ENCODE measurements at regions not wholly inside any gene's neighbourhood (a gene's known extent, or its start where the extent isn't known, plus 50 kb on each side); places are given as distances from the start of the nearest gene placed in this dataset.

DNA sequence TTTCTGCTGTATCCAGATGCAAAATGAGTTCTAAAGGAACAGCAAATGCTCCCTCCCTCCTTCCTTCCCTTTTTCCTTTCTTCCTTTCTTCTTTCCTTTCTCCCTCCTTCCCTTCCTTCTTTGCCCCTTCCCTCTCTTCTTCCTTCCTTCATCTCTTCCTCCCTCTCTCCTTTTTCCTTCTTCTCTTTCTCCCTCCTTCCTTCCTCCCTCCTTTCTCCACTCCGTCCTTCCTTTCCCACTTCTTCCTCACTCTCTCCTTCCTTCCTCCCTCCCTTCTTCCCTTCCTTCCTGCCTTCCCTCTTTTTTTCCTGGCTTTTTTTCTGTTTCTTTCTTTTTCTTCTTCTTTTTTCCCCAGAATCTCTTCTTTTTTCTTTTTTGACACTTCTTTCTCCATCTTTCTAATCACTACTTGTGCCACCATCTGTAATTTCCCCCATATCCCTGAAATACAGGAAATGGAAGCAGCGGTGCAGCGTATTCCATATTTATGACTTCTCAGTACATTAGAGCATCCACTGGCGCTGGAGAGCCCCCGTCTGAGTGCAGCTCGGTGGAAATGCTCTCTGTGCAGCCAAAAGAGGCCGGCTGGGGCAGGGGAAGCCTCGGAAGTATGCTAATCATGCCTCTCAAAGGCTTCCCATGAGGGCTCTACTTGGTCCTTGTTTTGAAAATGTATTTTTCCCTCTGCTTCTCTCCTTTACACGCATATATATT is 275.6 kb downstream of the TSHZ3 start:
- Histone ChIP-seq H3K4me2 (peak overlapping the region; percentile 49), H3K4me1 (ENCODE audit: insufficient read depth) (peaks cover 45% of the 10 kb centered on the region), H3K36me3 (ENCODE audit: insufficient read depth) (no peaks in the 10 kb centered on the region), H4K20me1 (replicated peaks; ENCODE audit: insufficient read depth) (no peaks in the 10 kb centered on the region), H3K9me2 (ENCODE audit: insufficient read depth) (no peaks in the 10 kb centered on the region; the same call in 1 of the 2 replicates), H3K27me3 (ENCODE audit: insufficient read depth) (no peaks in the 10 kb centered on the region), H3F3A (replicated peaks; ENCODE audit: low read depth) (no peaks in the 10 kb centered on the region), H3K79me2 (replicated peaks; ENCODE audit: insufficient read depth) (no peaks in the 10 kb centered on the region), H3K27ac (ENCODE audit: low read depth) (no peak overlapping the region), H2AFZ (peak overlapping the region; percentile 9), H3K4me3 (no peak overlapping the region)
- Mint-ChIP-seq H3K9me3 (no peaks in the 10 kb centered on the region; the same call in 2 of the 3 replicates), H3K4me3 (no peak overlapping the region), H3K27ac (0 out of 2 replicates have a peak overlapping the region, but pooled peaks have one; percentile 2), H3K27me3 (ENCODE audit: insufficient read depth, low read depth, poor library complexity) (peaks cover 2% of the 10 kb centered on the region), H3K4me1 (peaks cover 54% of the 10 kb centered on the region), H3K36me3 (ENCODE audit: low read depth) (no peaks in the 10 kb centered on the region)
- ATAC-seq (peak; percentile 81), DNase-seq (ENCODE audit: low spot score) (peak; percentile 13)
- TF ChIP-seq CREB1 (CRISPR knock-in tag; IDR thresholded peaks at IDR 0.05; ENCODE audit: low read depth) (no peak), POLR2AphosphoS5 (IDR thresholded peaks at IDR 0.05; ENCODE audit: low read depth) (no peak), EZH2 (IDR thresholded peaks at IDR 0.05; ENCODE audit: low read depth, unreplicated experiment) (no peak), ZNF331 (CRISPR knock-in tag; IDR thresholded peaks at IDR 0.05; ENCODE audit: low read depth) (no peak), JUNB (IDR thresholded peaks at IDR 0.05; ENCODE audit: unreplicated experiment) (no peak), STAT1 (IDR thresholded peaks at IDR 0.05; ENCODE audit: unreplicated experiment) (no peak)
- TF ChIP-seq, protein P1, sequence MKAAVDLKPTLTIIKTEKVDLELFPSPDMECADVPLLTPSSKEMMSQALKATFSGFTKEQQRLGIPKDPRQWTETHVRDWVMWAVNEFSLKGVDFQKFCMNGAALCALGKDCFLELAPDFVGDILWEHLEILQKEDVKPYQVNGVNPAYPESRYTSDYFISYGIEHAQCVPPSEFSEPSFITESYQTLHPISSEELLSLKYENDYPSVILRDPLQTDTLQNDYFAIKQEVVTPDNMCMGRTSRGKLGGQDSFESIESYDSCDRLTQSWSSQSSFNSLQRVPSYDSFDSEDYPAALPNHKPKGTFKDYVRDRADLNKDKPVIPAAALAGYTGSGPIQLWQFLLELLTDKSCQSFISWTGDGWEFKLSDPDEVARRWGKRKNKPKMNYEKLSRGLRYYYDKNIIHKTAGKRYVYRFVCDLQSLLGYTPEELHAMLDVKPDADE (IDR thresholded peaks at IDR 0.05): no peak
- TF ChIP-seq, protein P2, sequence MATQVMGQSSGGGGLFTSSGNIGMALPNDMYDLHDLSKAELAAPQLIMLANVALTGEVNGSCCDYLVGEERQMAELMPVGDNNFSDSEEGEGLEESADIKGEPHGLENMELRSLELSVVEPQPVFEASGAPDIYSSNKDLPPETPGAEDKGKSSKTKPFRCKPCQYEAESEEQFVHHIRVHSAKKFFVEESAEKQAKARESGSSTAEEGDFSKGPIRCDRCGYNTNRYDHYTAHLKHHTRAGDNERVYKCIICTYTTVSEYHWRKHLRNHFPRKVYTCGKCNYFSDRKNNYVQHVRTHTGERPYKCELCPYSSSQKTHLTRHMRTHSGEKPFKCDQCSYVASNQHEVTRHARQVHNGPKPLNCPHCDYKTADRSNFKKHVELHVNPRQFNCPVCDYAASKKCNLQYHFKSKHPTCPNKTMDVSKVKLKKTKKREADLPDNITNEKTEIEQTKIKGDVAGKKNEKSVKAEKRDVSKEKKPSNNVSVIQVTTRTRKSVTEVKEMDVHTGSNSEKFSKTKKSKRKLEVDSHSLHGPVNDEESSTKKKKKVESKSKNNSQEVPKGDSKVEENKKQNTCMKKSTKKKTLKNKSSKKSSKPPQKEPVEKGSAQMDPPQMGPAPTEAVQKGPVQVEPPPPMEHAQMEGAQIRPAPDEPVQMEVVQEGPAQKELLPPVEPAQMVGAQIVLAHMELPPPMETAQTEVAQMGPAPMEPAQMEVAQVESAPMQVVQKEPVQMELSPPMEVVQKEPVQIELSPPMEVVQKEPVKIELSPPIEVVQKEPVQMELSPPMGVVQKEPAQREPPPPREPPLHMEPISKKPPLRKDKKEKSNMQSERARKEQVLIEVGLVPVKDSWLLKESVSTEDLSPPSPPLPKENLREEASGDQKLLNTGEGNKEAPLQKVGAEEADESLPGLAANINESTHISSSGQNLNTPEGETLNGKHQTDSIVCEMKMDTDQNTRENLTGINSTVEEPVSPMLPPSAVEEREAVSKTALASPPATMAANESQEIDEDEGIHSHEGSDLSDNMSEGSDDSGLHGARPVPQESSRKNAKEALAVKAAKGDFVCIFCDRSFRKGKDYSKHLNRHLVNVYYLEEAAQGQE (IDR thresholded peaks at IDR 0.05; ENCODE audit: unreplicated experiment): no peak
- TF ChIP-seq, protein P3, sequence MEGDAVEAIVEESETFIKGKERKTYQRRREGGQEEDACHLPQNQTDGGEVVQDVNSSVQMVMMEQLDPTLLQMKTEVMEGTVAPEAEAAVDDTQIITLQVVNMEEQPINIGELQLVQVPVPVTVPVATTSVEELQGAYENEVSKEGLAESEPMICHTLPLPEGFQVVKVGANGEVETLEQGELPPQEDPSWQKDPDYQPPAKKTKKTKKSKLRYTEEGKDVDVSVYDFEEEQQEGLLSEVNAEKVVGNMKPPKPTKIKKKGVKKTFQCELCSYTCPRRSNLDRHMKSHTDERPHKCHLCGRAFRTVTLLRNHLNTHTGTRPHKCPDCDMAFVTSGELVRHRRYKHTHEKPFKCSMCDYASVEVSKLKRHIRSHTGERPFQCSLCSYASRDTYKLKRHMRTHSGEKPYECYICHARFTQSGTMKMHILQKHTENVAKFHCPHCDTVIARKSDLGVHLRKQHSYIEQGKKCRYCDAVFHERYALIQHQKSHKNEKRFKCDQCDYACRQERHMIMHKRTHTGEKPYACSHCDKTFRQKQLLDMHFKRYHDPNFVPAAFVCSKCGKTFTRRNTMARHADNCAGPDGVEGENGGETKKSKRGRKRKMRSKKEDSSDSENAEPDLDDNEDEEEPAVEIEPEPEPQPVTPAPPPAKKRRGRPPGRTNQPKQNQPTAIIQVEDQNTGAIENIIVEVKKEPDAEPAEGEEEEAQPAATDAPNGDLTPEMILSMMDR (conservative IDR thresholded peaks at IDR 0.05; ENCODE audit: low read depth in 2 of 2): no peak
